ENCODE measurements at regions not wholly inside any gene's neighbourhood (a gene's known extent, or its start where the extent isn't known, plus 50 kb on each side); places are given as distances from the start of the nearest gene placed in this dataset.

GRCh38 chr7:46649876-46650275 lies 728.8 kb upstream of the IGFBP3 start:
- Mint-ChIP-seq H3K27ac (no peak overlapping the region), H3K4me1 (no peaks in the 10 kb centered on the region), H3K36me3 (ENCODE audit: low read depth) (peaks cover 4% of the 10 kb centered on the region), H3K4me3 (no peak overlapping the region), H3K27me3 (ENCODE audit: low read depth) (no peaks in the 10 kb centered on the region), H3K9me3 (peaks cover 11% of the 10 kb centered on the region)
- TF ChIP-seq, protein P1, sequence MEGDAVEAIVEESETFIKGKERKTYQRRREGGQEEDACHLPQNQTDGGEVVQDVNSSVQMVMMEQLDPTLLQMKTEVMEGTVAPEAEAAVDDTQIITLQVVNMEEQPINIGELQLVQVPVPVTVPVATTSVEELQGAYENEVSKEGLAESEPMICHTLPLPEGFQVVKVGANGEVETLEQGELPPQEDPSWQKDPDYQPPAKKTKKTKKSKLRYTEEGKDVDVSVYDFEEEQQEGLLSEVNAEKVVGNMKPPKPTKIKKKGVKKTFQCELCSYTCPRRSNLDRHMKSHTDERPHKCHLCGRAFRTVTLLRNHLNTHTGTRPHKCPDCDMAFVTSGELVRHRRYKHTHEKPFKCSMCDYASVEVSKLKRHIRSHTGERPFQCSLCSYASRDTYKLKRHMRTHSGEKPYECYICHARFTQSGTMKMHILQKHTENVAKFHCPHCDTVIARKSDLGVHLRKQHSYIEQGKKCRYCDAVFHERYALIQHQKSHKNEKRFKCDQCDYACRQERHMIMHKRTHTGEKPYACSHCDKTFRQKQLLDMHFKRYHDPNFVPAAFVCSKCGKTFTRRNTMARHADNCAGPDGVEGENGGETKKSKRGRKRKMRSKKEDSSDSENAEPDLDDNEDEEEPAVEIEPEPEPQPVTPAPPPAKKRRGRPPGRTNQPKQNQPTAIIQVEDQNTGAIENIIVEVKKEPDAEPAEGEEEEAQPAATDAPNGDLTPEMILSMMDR (IDR thresholded peaks at IDR 0.05; ENCODE audit: unreplicated experiment in 3 of 3) = no peak

DNA sequence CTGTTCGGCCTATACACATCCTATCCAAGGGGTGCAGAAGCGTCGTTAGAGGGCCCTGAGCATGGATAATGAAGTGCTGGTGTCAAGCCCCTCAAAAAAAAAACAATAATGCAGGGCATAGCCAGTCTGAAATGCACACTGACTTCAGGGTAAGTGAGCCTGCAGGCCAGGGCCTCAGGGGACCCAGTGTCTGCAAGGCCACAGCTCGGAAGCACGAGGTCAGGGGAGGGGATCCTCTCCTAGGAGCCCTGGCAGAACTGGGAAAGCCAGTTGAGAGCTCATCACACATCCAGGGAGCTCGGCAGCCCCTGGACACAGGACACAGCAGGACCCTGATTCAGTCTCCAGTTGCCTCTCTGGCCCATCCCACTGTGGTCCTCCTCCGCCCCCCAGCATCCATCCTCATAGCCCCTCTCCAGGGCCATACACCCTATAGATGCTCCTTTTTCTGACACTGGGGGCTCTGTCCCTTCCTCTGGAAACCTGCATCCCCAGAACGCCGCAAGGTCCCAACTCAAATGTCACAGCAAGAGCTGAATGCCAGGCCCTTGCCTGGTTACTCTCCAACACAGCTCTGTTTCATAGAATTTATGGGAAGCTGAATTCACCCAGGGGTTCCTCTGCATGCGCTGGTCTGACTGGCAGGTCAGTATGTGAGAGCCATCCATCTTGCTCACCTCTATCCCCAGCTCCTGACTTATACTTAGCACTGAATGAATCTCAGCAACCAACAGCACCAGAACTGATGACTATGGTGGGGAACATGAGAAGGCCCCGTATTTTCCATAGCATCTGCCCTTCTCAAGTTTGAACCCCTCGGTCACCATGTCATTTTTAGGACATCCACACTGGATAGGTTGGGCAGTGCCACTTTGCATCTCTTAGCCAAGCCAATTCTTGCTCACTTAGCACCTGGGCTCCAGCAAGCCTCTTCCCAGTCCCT lies 717.0 kb upstream of the IGFBP3 start:
- Mint-ChIP-seq H3K36me3 (ENCODE audit: low read depth) (no peaks in the 10 kb centered on the region), H3K9me3 (no peaks in the 10 kb centered on the region), H3K27ac (no peak overlapping the region), H3K27me3 (ENCODE audit: low read depth) (peaks cover 3% of the 10 kb centered on the region), H3K4me1 (no peaks in the 10 kb centered on the region), H3K4me3 (no peak overlapping the region)
- TF ChIP-seq, protein P1 (IDR thresholded peaks at IDR 0.05; ENCODE audit: unreplicated experiment in 3 of 3) = no peak

DNA sequence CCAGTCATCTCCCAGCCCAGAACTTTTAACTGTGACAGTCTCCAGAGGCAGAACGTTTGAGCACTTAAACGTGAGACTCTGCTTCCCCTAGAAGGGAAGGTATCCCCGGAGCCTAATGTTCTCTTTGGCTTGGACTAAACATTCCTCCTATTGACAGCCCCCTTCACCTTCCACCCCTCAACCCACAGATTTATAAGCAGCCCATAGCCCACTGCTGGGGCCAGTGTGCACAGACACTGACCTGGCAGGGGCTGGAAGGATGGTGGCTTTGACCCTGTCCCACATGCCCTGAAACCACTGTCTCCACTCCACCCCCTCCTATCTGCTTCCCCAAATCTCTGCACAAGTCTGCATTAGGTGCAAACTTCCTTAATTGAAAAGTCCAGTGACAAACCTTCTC lies 715.0 kb upstream of the IGFBP3 start:
- Mint-ChIP-seq H3K4me1 (no peaks in the 10 kb centered on the region), H3K27me3 (ENCODE audit: low read depth) (peaks cover 6% of the 10 kb centered on the region), H3K36me3 (ENCODE audit: low read depth) (no peaks in the 10 kb centered on the region), H3K27ac (no peak overlapping the region), H3K9me3 (no peaks in the 10 kb centered on the region), H3K4me3 (no peak overlapping the region)
- TF ChIP-seq, protein P1 (IDR thresholded peaks at IDR 0.05; ENCODE audit: unreplicated experiment in 3 of 3) = no peak

GRCh38 chr7:46633630-46634240 lies 712.7 kb upstream of the IGFBP3 start:
- no peak overlapping the region for H3K4me3 Mint-ChIP-seq
- peaks cover 3% of the 10 kb centered on the region for H3K27me3 Mint-ChIP-seq (ENCODE audit: low read depth)
- TF ChIP-seq, protein P1 (IDR thresholded peaks at IDR 0.05; ENCODE audit: unreplicated experiment in 3 of 3) = no peak
- no peaks in the 10 kb centered on the region for H3K36me3 Mint-ChIP-seq (ENCODE audit: low read depth)
- H3K4me1 Mint-ChIP-seq = no peaks in the 10 kb centered on the region
- no peaks in the 10 kb centered on the region for H3K9me3 Mint-ChIP-seq
- H3K27ac Mint-ChIP-seq = no peak overlapping the region

DNA sequence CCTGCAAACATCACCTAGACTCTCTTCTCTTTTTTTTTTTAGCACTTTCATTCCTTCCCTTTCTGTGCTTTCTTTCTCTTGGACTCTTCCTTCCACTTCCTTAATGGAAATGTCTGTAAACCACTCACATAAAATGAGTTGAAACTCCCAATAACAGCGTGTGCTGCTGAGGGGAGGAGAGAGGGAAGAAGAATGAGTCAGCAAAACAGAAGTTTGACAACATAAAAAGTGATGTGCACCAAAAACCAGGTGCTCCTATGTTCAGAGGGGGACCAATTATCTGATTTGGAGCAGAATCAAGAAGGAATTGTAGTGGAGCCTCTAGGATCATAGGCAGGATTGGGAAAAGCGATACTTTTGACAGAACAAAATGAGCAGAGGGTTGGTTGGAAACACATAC lies 712.1 kb upstream of the IGFBP3 start:
- H3K4me1 Mint-ChIP-seq = peaks cover 3% of the 10 kb centered on the region
- H3K4me3 Mint-ChIP-seq = no peak overlapping the region
- H3K27ac Mint-ChIP-seq = no peak overlapping the region
- peaks cover 3% of the 10 kb centered on the region for H3K27me3 Mint-ChIP-seq (ENCODE audit: low read depth)
- no peaks in the 10 kb centered on the region for H3K36me3 Mint-ChIP-seq (ENCODE audit: low read depth)
- H3K9me3 Mint-ChIP-seq = no peaks in the 10 kb centered on the region
- TF ChIP-seq, protein P1 (IDR thresholded peaks at IDR 0.05; ENCODE audit: unreplicated experiment in 3 of 3) = no peak

Measured in nephron (organoid).